GM21723 (cell line): ENCODE measurements at regions not wholly inside any gene's neighbourhood (a gene's known extent, or its start where the extent isn't known, plus 50 kb on each side); places are given as distances from the start of the nearest gene placed in this dataset.

ENCODE experiments used
- ATAC-seq: cut with Tn5 transposase; IDR thresholded peaks from one replicate; pipeline ENCODE4 v1.9.1; 2021; ENCODE audit warnings: mild to moderate bottlenecking, moderate library complexity; ENCODE audit not compliant: unreplicated experiment

GRCh38 chr6:23957017-23957416, 169.0 kb upstream of the NRSN1 start:
- ATAC-seq: no peak

DNA sequence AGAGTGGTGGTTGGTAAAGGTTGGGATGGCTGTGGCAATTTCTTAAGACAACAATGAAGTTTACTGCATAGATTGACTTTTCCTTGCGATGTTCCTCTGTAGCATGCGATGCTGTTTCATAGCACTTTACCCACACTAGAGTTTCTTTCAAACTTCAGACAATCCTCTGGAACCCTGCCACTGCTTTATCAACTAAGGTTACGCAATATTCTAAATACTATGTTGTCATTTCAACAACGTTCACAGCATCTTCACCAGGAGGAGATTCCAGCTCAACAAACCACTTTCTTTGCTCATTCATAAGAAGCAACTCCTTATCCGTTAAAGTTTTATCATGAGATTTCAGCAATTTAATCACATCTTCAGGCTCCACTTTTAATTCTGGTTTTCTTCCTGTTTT, 161.2 kb upstream of the NRSN1 start:
- no peak for ATAC-seq

DNA sequence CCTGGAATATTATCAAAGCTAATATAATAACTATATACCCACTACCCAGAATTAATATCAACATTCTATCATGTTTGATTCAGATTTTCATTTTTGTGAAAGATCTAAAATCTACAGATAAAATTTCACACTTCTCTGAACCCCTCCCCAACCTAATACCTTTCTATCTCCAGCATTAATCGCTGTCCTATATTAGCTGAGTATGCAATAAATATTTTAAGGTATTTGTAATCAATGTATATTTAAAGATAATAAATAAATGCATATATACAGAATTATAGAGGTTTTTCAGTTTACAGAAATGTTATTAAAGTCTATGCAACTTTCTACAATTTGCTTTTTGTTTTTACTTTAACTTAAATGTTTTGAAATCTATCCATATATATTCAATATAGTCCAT, 156.7 kb upstream of the NRSN1 start:
- ATAC-seq: no peak

GRCh38 chr6:23977706-23978105, 148.3 kb upstream of the NRSN1 start:
- no peak for ATAC-seq

GRCh38 chr6:23980965-23981364, 145.1 kb upstream of the NRSN1 start:
- no peak for ATAC-seq

- ATAC-seq: no peak
Observed at GRCh38 chr6:23981923-23982322, 144.1 kb upstream of the NRSN1 start.

DNA sequence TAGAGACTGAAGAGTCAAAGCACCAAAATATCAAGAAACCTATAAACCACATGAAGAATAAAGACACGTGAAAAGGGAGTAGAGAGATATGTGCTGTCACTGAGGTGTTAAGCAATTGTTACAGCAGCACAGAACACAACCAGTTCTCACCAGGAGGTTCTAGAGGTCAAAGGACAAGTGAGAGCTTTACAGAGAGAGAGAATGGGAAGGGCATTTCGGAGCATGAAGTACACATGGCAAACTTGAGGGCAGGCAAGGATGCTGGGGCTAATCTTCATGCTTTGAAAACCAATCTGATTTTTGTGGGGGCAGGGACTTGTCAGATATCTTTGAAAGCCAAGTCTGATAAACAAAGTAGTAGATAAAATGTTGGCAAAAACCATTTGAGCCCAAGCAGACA, 142.3 kb upstream of the NRSN1 start:
- no peak for ATAC-seq

DNA sequence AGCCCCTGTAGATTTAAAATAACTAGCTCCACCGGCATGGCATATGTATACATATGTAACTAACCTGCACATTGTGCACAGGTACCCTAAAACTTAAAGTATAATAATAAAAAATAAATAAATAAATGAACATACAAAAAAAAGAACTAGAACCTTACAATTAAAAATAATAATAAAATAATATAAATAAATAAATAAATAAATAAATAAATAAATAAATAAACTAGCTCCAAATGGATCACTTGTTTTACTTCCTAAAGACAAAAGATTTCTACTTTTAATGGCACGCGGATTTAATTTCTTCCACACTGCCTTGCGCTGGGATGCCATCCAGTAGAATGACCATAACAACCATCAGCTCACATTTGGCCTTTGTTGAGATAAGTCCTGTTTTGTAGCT, 141.0 kb upstream of the NRSN1 start:
- no peak for ATAC-seq

- ATAC-seq: no peak
Observed at GRCh38 chr6:23989885-23990533, 136.0 kb upstream of the NRSN1 start.

DNA sequence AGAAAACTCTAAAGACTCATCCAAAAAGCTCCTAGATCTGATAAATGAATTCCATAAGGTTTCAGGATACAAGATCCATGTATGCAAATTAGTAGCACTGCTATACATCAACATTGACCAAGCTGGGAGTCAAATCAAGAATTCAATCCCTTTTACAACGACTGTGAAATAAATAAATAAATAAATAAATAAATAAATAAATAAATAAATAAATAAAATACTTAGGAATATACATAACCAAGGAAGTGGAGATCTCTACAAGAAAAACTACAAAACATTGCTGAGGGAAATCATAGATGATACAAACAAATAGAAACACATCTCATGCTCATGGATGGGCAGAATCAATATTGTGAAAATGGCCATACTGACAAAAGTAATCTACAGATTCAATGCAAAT, 132.0 kb upstream of the NRSN1 start:
- ATAC-seq: no peak

- no peak for ATAC-seq
Observed at GRCh38 chr6:24004062-24004461, 122.0 kb upstream of the NRSN1 start.

DNA sequence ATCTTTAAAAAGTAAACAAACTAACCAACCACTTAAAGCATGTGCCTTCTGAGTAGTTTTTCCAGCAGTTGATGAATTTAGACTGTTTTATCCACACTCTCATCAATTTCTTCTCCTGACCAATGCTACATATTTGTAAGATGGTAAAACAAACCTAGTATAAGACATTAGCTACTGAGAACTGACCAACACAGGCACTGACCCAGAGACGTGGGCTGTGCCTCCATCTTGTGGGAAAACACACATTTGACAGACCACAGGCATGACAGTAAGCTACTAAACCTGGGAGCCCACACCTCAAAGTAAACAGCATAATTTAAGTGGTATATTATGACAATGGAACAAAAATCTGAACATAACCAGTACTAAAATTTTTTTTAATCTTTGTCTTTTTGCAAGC, 121.4 kb upstream of the NRSN1 start:
- ATAC-seq: no peak

DNA sequence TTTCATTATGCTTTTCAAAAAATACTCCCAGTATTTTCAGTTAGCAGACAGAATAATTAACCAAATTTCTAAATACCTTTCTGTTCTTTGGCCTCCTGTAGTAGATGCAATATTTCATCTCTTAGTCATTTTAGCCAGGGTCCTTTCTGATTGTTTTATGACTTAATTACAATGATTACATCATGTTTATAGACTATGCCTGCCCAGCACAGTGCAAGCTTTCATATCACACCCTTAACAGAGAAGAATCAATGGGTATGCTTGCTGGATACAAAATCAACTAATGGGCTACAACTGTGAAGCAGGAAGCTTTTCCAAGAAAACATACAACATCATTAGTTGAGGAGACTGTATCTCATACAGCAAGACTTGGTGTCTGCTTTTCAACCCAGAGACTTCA, 119.8 kb upstream of the NRSN1 start:
- ATAC-seq: no peak

DNA sequence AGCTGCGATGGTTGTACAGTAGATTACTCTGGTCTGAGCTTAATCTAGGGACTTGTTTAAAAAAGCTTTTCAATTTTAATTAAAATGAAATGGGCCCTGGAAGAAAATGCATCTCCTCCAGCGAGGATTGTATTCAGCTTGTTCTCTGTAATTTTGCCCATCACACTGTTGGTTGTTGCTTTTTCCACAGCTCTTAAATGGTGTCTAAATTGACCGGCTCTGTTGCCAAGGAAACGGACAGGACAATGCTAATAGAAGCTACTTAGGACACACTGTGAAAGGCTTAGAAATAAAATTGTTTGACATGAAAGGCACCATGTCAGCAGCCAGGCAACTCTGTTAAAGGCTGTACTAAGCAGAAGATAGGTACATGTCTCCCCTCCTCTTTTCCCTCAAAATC, 116.7 kb upstream of the NRSN1 start:
- no peak for ATAC-seq

DNA sequence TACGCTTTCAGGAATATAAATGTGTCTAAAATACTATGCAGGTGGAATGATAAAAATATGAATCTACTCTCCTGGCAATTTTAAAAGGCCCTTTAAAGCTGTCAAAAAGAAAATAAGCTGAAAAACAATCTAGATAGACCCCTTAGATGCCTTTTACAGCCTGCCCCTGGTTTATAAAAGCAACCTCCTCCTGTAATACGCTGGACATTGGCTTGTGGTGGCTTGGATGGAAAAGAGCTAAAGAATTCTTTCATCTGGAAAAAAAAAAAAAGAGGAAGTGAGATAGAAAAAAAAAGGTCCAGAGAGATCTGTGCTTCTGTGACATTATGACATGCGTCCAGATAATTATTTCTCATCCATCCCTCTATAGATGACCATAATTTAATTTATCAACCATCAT, 115.9 kb upstream of the NRSN1 start:
- ATAC-seq: no peak

GRCh38 chr6:24016286-24016685, 109.7 kb upstream of the NRSN1 start:
- ATAC-seq: no peak

- ATAC-seq: no peak
Observed at GRCh38 chr6:24016857-24017256, 109.2 kb upstream of the NRSN1 start.

- ATAC-seq: no peak
Observed at GRCh38 chr6:24019393-24019792, 106.6 kb upstream of the NRSN1 start.

- ATAC-seq: no peak
Observed at GRCh38 chr6:24019830-24020229, 106.2 kb upstream of the NRSN1 start.

DNA sequence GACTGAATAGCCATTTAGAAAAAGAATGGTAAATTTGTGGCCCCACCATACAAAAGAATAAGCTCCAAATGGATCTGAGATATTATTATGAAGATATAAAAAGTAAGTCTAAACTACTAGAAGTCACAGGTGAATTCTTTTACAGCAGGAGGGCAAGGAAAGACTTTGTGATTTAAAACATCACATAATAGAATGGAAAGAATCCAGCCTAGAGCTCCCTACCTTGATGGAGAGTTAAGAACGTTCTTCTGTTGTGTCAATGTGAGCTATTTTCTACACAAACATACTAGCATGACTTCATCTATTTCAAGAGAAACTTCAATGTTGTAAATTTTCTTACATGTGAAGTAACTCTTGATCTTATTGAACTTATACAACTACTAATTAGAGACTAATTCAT, 100.0 kb upstream of the NRSN1 start:
- ATAC-seq: no peak

DNA sequence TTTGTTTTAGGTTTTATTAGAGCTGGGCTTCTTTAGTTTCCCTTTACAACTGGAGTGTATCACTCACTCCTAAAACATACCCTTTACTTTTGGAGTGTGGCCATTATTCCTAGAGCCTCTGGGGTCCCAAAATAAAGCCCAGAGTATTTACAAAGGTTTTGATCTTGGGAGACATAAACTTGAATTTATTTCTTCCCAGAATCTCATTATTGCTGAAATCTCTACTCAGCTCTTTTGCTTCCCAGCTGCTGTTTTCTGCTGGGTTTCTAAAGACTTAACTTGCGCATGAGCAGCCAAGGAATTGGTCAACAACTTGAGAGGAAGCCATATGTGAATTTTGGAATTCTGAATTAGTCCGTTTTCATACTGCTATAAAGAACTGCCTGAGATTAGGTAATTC, 94.5 kb upstream of the NRSN1 start:
- no peak for ATAC-seq

DNA sequence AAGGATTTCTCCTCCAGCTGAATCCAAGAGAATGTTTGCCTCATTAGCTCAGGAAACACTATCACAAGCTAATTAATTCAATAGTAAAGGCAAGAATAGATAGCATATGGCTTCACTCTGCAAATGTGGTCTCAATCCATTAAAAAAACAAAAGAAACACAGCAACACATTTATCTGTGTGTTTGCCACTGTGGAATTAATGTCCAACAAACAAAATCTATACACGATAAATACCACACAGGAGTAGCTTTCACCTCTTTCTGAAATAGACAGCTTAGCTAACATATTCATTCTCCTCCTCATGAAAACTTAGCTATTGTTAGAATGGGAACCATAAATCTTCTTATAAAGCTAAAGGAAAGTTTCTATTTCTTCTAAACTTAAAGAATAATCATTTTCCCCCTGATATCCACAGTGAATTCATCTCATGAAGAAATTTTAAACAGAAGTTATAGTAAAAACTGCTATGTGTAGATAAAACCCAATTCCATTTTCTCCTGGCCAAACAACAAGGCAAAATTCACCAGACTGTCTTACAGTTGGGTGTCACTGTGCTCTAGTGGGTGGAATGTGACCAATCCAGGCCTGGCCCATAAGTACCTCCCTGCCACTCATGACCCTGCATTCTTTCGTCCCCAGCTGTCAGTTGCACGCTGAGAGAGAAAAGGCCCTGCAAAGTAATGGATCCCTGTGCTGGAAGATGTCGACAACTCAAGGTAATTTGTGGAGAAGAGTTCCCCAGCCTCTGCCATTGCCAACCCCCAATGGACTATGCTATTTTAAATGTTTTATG, 92.9 kb upstream of the NRSN1 start:
- ATAC-seq: no peak

GRCh38 chr6:24043848-24044247, 82.2 kb upstream of the NRSN1 start:
- no peak for ATAC-seq
